NCI-H774 (cell line): ENCODE measurements at regions not wholly inside any gene's neighbourhood (a gene's known extent, or its start where the extent isn't known, plus 50 kb on each side); places are given as distances from the start of the nearest gene placed in this dataset.

ENCODE experiments used
- DNase-seq: peaks from one replicate; lab custom pipeline; 2025; lab: John Stamatoyannopoulos, UW

DNA sequence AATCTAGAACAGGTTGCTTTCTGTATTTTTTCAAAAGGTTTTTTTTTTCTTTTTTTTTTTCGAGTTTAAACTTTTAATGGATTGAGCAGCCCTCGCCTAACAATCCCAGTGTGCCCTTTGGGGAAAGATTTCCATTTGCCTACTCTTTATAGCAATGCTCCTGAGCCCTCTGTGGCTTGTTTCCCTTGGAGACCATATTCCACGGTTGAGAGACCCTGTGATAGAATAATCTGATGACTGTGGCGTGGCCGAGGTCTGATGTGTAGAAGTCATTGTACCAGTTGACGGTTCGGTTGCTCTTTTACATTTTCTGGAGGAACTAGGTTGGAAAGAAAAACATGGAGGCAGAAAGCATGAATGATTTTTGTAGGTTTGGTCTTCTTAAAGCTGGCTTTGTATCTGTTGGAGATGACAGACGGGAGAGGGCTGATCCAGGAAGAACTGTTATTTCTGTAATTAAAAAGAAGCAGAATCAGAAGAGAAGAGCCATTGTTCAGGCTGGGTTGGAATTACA lies 305.7 kb upstream of the NRIP1 start:
- DNase-seq: no peak

- no peak for DNase-seq
Measured at GRCh38 chr21:15373941-15374340, 309.1 kb upstream of the NRIP1 start.

DNA sequence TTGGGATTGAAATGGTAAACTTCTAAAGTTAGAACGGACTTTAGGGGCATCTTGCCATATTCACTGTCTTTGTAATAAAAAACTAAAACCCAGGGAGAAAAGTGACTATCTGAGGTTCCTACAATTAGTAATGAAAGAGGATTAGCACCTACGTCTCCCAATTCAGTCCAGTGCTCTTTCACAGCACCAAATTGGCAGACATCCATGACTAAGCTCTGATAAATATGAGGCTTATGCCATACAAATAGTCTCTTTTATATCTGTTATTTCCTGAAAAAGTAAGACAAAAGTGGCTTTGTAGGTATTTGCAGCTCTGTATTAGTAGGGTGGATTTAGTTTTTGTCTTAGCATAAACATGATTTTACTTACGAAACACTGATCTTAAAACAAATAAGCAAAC lies 315.0 kb upstream of the NRIP1 start:
- DNase-seq: no peak

GRCh38 chr21:15383588-15383987 lies 318.8 kb upstream of the NRIP1 start:
- DNase-seq: no peak

- DNase-seq: no peak
Measured at GRCh38 chr21:15390049-15390448, 325.2 kb upstream of the NRIP1 start.

GRCh38 chr21:15397258-15397657 lies 332.5 kb upstream of the NRIP1 start:
- no peak for DNase-seq

DNA sequence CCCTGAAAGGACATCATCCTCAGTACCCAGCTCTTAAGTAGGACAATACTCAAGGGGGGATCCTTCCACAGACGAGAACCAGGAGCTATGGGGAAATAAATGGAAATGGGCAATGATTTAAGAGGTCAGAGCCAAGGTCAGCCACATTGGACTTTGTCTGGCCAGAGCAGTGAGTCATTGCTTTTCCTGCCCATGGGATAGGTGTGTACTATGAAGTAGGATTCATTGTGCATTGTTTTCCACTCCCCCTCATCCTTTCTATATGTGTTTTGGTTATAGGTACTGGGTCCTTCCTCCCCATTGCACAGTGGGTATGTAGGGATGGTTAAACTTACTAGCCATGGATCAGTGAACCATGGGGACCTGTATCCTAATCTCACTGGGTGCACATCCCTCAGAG lies 328.9 kb upstream of the USP25 start:
- DNase-seq: no peak

DNA sequence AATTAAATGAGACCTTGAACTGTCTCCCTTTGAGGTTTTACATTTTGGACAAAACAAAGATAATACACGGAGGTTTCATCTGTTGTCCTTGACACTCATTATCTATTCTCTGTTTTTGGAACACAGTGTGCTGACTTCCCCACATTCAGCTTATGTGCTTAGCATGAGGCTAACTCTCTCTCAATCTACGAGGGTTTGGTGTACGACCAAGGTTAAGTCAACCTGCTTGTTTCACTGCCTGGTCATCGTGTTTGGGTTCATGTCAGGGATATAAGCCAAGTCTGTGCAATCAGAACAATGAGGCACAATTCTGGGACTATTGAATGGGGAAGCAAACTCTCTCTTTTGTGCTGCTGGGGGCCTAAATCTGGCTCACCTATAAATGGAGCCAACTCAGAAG lies 328.5 kb upstream of the USP25 start:
- DNase-seq: no peak

DNA sequence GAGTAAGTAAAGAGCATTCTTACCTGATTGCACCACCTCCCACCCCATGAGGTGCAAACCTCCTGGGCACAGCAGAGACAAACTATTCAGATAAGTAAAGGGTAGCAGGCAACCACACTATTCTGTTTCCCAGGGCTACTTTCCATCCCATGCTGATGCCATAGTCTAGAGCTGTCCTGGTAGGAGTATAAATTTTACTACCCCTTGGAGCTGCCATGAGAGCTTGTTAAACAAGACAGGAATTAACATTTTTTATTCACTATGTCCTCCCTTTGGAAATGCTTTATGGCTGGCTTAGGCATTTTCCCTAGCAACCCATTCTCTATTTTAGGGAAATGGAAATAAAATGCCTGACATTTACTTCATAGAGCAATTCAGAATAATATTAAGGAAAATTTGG lies 324.6 kb upstream of the USP25 start:
- no peak for DNase-seq

GRCh38 chr21:15406791-15407190 lies 323.0 kb upstream of the USP25 start:
- DNase-seq: no peak

DNA sequence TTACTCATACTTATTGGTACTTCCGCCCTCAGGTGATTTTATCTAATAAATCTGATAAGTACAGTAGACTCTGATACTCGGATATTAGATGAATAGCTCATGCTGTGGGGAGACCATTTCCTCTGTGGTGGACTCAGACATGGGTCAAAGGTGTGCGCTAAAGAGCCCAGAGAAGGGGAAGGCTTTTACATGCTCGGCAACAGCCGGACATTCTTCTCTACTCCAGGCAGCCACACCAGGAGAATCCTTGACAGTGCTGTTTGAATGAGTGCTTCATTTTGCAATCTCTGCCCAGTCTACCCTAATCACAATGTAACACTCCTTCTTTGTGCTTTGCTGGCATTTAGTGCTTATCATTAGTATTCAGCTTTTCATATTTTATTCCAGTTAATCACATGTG lies 322.2 kb upstream of the USP25 start:
- no peak for DNase-seq

DNA sequence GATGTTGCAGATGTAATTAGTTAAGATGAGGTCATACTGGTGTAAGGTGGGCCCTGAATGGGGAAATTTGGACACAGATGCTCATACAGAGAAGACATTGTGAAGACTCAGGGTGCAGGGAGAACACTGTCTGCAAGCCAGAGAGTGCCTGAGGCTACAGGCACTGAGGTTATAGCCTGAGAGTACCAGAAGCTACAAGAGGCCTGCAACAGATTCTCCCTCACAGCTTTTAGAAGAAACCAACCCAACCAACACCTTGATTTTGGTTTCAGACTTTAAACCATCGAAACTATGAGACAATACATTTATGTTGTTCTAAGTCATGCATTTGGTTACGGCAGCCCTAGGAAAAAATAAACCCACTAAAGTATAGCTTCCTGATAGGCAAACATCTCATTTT lies 321.7 kb upstream of the USP25 start:
- DNase-seq: no peak

DNA sequence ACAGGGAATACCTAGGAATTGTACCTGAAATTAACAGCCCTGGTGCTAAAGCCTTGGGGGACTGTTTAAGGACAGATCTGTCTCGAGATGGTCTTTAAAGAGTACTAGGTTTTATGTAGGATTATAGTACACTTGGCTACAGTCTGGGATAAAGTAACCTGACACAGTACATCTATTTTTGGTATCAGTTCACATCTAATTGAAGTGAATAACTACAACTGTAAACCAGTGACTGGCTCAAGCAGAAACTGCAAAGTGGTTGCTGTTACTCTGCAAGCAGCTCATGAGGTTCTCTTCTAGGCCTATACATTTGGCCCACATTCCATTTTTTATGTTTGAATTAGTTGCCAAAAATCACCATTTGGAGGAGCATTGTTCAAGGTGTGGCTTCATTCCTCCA lies 320.8 kb upstream of the USP25 start:
- DNase-seq: no peak

DNA sequence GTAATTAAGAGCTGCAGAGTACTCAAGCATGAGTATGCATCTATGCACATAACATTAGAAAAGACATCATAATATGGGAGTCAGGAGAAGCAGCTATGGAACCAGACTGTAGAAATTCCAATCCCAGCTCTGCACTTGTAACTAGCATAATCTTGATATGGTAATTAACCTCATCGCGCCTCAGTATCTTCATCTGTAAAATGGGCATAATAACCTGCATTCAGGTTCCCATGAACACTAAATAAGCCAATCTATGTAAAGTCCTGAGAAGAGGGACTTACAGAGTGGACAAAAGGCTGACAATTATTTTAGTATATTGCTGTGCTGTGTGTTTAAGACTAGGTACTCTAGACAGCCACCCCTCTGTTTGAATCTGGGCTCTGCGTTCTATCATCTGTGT lies 318.9 kb upstream of the USP25 start:
- no peak for DNase-seq

GRCh38 chr21:15414057-15414456 lies 315.7 kb upstream of the USP25 start:
- no peak for DNase-seq

DNA sequence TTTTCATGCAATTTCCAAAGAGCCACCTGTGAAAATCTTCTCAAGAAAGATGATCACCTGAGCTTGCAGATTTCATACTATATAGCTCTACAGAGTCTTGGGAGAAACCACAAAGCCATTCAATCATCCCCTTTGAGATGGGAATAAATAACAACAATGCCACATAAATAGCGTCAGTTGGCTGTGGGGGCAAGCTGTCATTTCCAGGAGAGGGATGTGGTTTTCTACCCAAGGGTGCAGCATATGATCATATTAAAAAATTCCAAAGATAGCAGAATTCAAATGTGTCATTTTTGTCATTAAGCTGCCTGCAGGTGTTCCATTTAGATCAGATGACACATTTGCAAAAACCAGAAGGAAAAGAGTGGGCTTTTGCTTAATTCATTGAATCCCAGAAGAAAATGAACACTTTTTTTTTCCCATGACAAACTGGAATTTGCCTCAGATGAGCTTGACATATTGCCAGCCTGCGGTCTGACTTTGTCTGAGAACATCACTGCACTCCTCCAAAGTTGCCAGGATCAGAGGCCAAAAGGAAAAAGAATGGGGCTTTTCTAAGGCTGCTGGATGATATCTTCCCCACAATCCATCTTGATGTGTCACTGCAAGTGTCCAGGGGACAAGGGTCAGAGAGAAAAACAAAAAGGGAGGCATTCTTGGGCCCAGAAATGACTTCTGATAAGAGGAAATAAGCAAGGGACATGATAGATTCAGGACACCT lies 314.1 kb upstream of the USP25 start:
- no peak for DNase-seq

- no peak for DNase-seq
Measured at GRCh38 chr21:15421441-15421881, 308.3 kb upstream of the USP25 start.

DNA sequence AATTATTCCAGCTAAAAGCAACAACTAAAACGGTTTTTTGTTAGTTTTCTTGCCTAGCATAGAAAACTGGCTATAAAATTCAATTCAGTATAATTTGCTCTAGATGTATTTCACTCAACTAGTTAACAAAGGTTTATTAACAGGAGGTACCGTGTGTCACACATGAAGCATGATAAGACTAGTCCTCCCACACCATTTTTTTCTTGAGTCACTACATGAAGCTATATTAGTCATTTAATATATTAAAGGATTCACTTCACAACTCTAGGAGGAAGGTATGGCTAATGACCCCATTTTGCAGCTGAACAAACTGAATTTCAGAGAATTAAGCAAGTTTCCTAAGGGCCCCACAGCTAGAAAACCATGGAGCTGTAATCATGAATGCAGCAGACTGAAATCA lies 307.8 kb upstream of the USP25 start:
- DNase-seq: no peak

DNA sequence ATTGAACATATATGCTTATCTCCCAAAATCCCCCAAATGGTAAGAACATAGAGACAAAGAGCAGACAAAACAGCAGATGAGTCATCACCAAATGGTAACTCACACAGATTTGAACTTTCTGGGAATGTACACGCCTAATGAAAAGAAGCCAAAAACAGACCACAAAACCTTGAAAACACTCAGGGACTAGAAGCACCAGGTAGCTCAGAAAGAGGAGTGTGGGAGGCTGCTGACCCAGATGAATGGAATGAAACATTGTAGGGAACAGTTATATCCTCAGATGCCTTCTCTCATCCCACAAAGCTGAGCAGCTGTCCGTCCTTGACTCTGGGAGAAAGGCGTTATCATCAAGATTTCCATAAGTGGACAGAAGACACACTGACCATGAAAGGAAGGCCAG lies 307.0 kb upstream of the USP25 start:
- no peak for DNase-seq

DNA sequence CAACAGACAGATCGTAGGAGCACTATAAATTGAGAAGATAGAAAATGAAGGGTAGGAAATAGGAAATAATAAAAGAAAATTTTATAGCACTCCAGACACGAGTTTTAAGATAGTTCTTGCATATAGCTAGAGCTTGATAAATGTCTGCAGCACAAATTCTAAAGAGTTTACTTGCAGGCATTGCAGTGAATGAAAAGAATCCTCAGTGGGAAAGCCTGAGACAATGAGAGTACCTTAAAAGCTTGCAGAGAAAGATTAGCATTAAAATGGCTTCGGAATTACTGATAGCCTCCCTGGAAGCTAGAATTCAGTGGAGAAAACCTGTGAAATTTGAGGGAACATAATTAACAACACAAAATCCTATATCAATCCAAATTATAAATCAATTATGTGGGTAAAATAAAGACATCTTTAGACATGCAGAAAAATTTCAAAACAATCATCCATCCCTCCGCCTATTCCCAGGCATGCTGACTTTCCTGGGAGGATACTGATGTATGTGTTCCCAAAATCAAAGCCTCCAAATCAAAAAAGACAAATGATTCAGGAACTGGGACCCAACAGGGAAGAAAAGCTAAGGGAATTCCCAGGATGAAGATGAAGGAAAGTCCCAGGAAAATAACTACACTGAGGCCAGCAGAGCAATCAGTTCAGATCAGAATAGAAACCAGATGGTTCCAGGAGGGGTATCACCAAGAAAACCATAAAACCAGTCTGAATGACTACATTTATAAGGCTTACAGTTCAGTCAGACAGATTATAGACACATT lies 305.9 kb upstream of the USP25 start:
- DNase-seq: no peak

DNA sequence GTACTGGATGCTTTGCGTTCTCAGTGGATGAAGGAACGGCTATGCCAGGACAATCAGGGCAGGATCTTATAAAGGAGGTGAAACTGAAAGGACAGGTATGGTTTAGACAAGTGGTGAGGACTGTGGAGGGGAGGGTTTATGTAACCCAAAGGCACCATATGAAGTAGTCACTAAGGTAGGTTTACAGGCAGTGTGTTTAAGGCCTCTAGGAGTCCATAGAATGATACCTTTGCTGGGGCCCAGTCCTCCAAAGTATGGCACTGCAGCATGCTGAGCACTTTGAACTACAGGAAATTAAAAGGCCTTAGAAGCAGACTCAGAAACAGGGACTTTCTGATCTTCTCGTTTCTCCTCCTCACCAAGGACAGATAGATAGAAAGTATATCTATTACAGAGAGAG lies 304.7 kb upstream of the USP25 start:
- DNase-seq: no peak

DNA sequence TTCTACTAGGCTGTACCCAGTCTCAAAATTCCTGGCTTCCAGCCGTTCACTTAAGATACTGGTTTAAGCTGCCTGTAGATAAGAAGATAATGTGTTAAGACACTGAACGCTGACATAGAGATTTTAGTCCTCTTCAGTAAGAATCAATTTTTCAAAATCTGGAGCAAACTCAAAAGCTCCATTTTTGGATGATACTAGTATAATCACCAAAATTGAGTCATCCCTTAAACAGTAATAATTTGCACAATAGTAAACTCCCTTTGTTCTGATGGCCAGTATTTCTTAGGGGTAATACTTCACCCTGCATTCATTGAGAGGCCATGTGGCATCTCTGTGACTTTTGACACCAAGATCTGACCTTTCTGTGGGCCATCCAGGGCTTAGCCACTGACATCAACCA lies 299.8 kb upstream of the USP25 start:
- no peak for DNase-seq

- DNase-seq: no peak
Measured at GRCh38 chr21:15430577-15430976, 299.2 kb upstream of the USP25 start.

GRCh38 chr21:15431053-15431452 lies 298.7 kb upstream of the USP25 start:
- DNase-seq: no peak
